BE2C (cell line): ENCODE measurements at regions not wholly inside any gene's neighbourhood (a gene's known extent, or its start where the extent isn't known, plus 50 kb on each side); places are given as distances from the start of the nearest gene placed in this dataset.

ENCODE experiments used
- DNase-seq: peaks from one replicate; pipeline ENCODE4 v3.0.0-alpha.2; 2020
- H3K27me3 ChIP-seq: fragments of 250-450 bp; sonication (Bioruptor Pico); 2 replicates; pipeline ENCODE4 v1.5.1; 2020; ENCODE audit warnings: mild to moderate bottlenecking
- H3K36me3 ChIP-seq: fragments of 250-450 bp; sonication (Bioruptor Pico); 2 replicates; pipeline ENCODE4 v1.5.1; 2020; ENCODE audit warnings: mild to moderate bottlenecking
- H3K4me1 ChIP-seq: fragments of 250-450 bp; sonication (Bioruptor Pico); 2 replicates; pipeline ENCODE4 v1.5.1; 2020
- H3K4me3 ChIP-seq: 2 replicates; pipeline ENCODE4 v1.5.1; 2011; ENCODE audit warnings: low read depth, low read length
- H3K9me3 ChIP-seq: fragments of 250-450 bp; sonication (Bioruptor Pico); 2 replicates; pipeline ENCODE4 v1.5.1; 2020
- CTCF ChIP-seq: IDR thresholded peaks from 2 replicates; pipeline ENCODE4 v1.5.1; 2012; ENCODE audit warnings: mild to moderate bottlenecking, low read depth, low read length

GRCh38 chr13:30816736-30817135 lies 81.4 kb downstream of the ALOX5AP start:
- H3K36me3 ChIP-seq: no peaks in the 10 kb centered on the region
- H3K4me1 ChIP-seq: peaks cover 10% of the 10 kb centered on the region
- no peaks in the 10 kb centered on the region for H3K27me3 ChIP-seq
- H3K4me3 ChIP-seq: no peak overlapping the region
- no peak for DNase-seq
- H3K9me3 ChIP-seq: no peaks in the 10 kb centered on the region
- no peak for TF ChIP-seq CTCF

GRCh38 chr13:30818323-30818960 lies 83.1 kb downstream of the ALOX5AP start:
- Histone ChIP-seq H3K4me1 (peaks cover 10% of the 10 kb centered on the region), H3K4me3 (no peak overlapping the region), H3K9me3 (no peaks in the 10 kb centered on the region), H3K27me3 (no peaks in the 10 kb centered on the region), H3K36me3 (no peaks in the 10 kb centered on the region)
- DNase-seq: no peak
- TF ChIP-seq CTCF: no peak

- DNase-seq: no peak
- no peaks in the 10 kb centered on the region for H3K9me3 ChIP-seq
Measured at GRCh38 chr13:30819136-30819888, 84.0 kb downstream of the ALOX5AP start.

GRCh38 chr13:30821421-30821820 lies 84.7 kb upstream of the MEDAG start:
- Histone ChIP-seq H3K4me3 (no peak overlapping the region), H3K4me1 (peaks cover 10% of the 10 kb centered on the region), H3K9me3 (no peaks in the 10 kb centered on the region), H3K36me3 (no peaks in the 10 kb centered on the region), H3K27me3 (no peaks in the 10 kb centered on the region)
- DNase-seq: no peak
- no peak for TF ChIP-seq CTCF

More at GRCh38 chr13:30819136-30819888, 84.0 kb downstream of the ALOX5AP start:
- Histone ChIP-seq H3K4me3 (no peak overlapping the region), H3K27me3 (no peaks in the 10 kb centered on the region), H3K36me3 (no peaks in the 10 kb centered on the region), H3K4me1 (peaks cover 10% of the 10 kb centered on the region)
- TF ChIP-seq CTCF: no peak

- Histone ChIP-seq H3K4me1 (no peaks in the 10 kb centered on the region), H3K36me3 (no peaks in the 10 kb centered on the region), H3K9me3 (no peaks in the 10 kb centered on the region), H3K27me3 (no peaks in the 10 kb centered on the region), H3K4me3 (no peak overlapping the region)
- TF ChIP-seq CTCF: no peak
- no peak for DNase-seq
Measured at GRCh38 chr13:30824651-30825050, 81.4 kb upstream of the MEDAG start.
